CD4-positive, alpha-beta T cell treated with Interleukin-6 for 4 hours (primary cell): ENCODE measurements at regions not wholly inside any gene's neighbourhood (a gene's known extent, or its start where the extent isn't known, plus 50 kb on each side); places are given as distances from the start of the nearest gene placed in this dataset.
"Not testable (repeated sequence)": the region's sequence is repeated elsewhere in the genome, so short reads cannot be mapped to it uniquely, and the experiment has no call there.

Experiments used
- DNase-seq: peaks from one replicate; pipeline ENCODE4 v3.0.0-alpha.2; 2020; ENCODE audit warnings: mixed read lengths

- DNase-seq, result no peak
Observed at GRCh38 chr7:156378806-156379205, 261.8 kb upstream of the RNF32 start.

GRCh38 chr7:156376317-156376716, 264.3 kb upstream of the RNF32 start:
- no peak for DNase-seq

GRCh38 chr7:156374335-156374734, 266.2 kb upstream of the RNF32 start:
- DNase-seq, result no peak

GRCh38 chr7:156369929-156370328, 270.6 kb upstream of the RNF32 start:
- not testable (repeated sequence) for DNase-seq

GRCh38 chr7:156368053-156368843, 272.3 kb upstream of the RNF32 start:
- DNase-seq, result no peak

GRCh38 chr7:156363751-156364150, 276.8 kb upstream of the RNF32 start:
- no peak for DNase-seq

- no peak for DNase-seq
Observed at GRCh38 chr7:156360835-156361234, 279.7 kb upstream of the RNF32 start.

- no peak for DNase-seq
Observed at GRCh38 chr7:156356551-156356950, 284.0 kb upstream of the RNF32 start.

GRCh38 chr7:156353352-156353751, 287.2 kb upstream of the RNF32 start:
- no peak for DNase-seq

- not testable (repeated sequence) for DNase-seq
Observed at GRCh38 chr7:156347703-156348248, 292.8 kb upstream of the RNF32 start.

- no peak for DNase-seq
Observed at GRCh38 chr7:156347132-156347531, 293.4 kb upstream of the RNF32 start.

GRCh38 chr7:156344595-156344994, 296.0 kb upstream of the RNF32 start:
- DNase-seq, result no peak

- no peak for DNase-seq
Observed at GRCh38 chr7:156334636-156335035, 305.9 kb upstream of the RNF32 start.

GRCh38 chr7:156327916-156328315, 312.7 kb upstream of the RNF32 start:
- no peak for DNase-seq

- DNase-seq, result no peak
Observed at GRCh38 chr7:156327474-156327873, 313.1 kb upstream of the RNF32 start.

GRCh38 chr7:156324201-156324600, 316.4 kb upstream of the RNF32 start:
- DNase-seq, result no peak

GRCh38 chr7:156321430-156321829, 319.1 kb upstream of the RNF32 start:
- DNase-seq, result not testable (repeated sequence)

- no peak for DNase-seq
Observed at GRCh38 chr7:156318926-156319325, 321.6 kb upstream of the RNF32 start.

- DNase-seq, result no peak
Observed at GRCh38 chr7:156318426-156318825, 322.1 kb upstream of the RNF32 start.

GRCh38 chr7:156309016-156309620, 331.5 kb upstream of the RNF32 start:
- no peak for DNase-seq

GRCh38 chr7:156307193-156307592, 333.4 kb upstream of the RNF32 start:
- DNase-seq, result no peak

- DNase-seq, result no peak
Observed at GRCh38 chr7:156305351-156305750, 335.2 kb upstream of the RNF32 start.

GRCh38 chr7:156282816-156283215, 357.8 kb upstream of the RNF32 start:
- DNase-seq, result no peak

- no peak for DNase-seq
Observed at GRCh38 chr7:156279635-156280034, 360.9 kb upstream of the RNF32 start.
